ENCODE measurements at regions not wholly inside any gene's neighbourhood (a gene's known extent, or its start where the extent isn't known, plus 50 kb on each side); places are given as distances from the start of the nearest gene placed in this dataset.

DNA sequence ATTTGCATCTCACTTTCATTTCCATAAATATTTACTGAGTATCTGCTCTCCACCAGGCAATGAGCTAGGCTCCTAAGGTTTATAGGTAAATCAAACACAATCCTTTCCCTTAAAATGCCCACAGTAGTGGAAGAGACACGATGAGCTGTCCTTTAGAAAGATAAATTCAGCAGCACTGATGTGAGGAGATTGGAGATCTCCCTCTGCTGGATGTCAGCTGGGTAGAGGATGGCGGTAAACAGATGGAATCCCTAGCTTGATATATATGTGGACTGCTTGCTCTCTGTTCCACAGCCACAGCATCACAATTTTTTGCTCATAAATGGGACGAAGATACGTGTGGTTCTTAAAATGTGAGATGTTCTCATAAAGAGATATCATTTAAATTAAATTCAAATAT is 216.4 kb upstream of the RASGEF1B start:
- TF ChIP-seq, protein P1, sequence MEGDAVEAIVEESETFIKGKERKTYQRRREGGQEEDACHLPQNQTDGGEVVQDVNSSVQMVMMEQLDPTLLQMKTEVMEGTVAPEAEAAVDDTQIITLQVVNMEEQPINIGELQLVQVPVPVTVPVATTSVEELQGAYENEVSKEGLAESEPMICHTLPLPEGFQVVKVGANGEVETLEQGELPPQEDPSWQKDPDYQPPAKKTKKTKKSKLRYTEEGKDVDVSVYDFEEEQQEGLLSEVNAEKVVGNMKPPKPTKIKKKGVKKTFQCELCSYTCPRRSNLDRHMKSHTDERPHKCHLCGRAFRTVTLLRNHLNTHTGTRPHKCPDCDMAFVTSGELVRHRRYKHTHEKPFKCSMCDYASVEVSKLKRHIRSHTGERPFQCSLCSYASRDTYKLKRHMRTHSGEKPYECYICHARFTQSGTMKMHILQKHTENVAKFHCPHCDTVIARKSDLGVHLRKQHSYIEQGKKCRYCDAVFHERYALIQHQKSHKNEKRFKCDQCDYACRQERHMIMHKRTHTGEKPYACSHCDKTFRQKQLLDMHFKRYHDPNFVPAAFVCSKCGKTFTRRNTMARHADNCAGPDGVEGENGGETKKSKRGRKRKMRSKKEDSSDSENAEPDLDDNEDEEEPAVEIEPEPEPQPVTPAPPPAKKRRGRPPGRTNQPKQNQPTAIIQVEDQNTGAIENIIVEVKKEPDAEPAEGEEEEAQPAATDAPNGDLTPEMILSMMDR (optimal IDR thresholded peaks at IDR 0.05 in 1 of 3, IDR thresholded peaks at IDR 0.05 in 1 of 3, conservative IDR thresholded peaks at IDR 0.05 in 1 of 3; ENCODE audit: extremely low read depth in 1 of 3, insufficient read depth in 2 of 3, low read length in 3 of 3): peak; percentile 23 to 52 (median 36)
- no peak for TF ChIP-seq EZH2 (IDR thresholded peaks at IDR 0.05; ENCODE audit: low read length)

Measured in keratinocyte (primary cell).